Brain microvascular endothelial cell (primary cell): ENCODE measurements at regions not wholly inside any gene's neighbourhood (a gene's known extent, or its start where the extent isn't known, plus 50 kb on each side); places are given as distances from the start of the nearest gene placed in this dataset.
"Not testable (repeated sequence)": the region's sequence is repeated elsewhere in the genome, so short reads cannot be mapped to it uniquely, and the experiment has no call there.

Source experiments
- DNase-seq: peaks from one replicate; pipeline ENCODE4 v3.0.0-alpha.2; 2020
- H3K27ac ChIP-seq: fragments of 250-450 bp; sonication (Bioruptor Pico); 2 replicates; pipeline ENCODE4 v1.5.1; 2020; ENCODE audit warnings: mild to moderate bottlenecking, moderate library complexity
- H3K27me3 ChIP-seq: fragments of 250-450 bp; sonication (Bioruptor Pico); replicated peaks from 2 replicates; pipeline ENCODE4 v1.5.1; 2020; ENCODE audit warnings: mild to moderate bottlenecking
- H3K36me3 ChIP-seq: fragments of 250-450 bp; sonication (Bioruptor Pico); replicated peaks from 2 replicates; pipeline ENCODE4 v1.5.1; 2020; ENCODE audit warnings: mild to moderate bottlenecking
- H3K4me3 ChIP-seq: 2 replicates; pipeline ENCODE4 v1.5.1; 2011; ENCODE audit warnings: low read depth, mild to moderate bottlenecking, control low read depth, low read length, moderate library complexity
- CTCF ChIP-seq: IDR thresholded peaks from 2 replicates; pipeline ENCODE4 v1.5.1; 2011; ENCODE audit warnings: low read depth, mild to moderate bottlenecking, moderate library complexity, low read length, control low read depth, inconsistent platforms; ENCODE audit errors: missing control alignments
- in situ Hi-C: cut with HindIII; loops from 2 replicates; pipeline ENCODE4 v1.10.0; 2017; ENCODE audit warnings: low sequenced_read_pairs, low pct_ligation_motif_present

DNA sequence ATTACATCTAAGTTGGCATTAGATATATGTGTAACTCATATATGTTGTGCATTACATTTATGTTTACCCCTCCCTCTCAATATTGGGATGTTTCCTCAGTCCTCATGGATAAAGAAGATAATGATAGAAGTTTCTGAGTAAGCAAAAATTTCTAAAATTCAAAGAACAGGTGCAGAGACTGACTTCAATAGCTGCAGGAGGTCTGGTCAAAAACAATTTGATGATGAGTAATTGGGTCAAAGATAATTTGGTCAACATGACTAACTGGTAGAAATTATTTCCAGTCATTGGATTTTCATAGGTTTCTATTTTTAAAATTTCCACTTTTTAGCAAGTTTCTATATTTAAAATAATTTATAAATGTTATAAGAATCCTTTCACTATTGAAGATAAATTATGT is 1130.9 kb upstream of the SLC39A10 start:
- TF ChIP-seq CTCF: no peak
- in situ Hi-C loops: no loop called here
- Histone ChIP-seq H3K36me3 (no peaks in the 10 kb centered on the region), H3K27me3 (no peaks in the 10 kb centered on the region), H3K4me3 (no peak overlapping the region), H3K27ac (no peak overlapping the region)
- DNase-seq: no peak

DNA sequence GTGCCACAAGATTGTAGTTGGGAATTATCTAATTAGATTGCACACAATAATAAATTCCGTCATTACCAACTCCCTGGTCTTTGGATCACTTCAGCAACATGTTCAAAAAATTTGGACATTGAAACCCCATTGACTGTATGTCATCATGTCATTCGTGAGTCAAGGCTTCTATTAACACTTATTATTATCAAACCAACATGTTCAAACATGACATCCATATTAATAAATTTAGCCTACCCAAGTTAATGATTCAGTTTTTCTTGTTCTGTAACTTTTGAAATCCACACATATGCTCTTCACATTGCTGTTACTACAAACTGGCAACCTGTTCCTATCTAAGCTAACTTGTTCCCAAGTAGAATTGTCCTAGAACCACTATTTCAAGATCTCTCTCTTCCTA is 1142.7 kb upstream of the SLC39A10 start:
- in situ Hi-C loops: no loop called here
- no peak for DNase-seq
- no peaks in the 10 kb centered on the region for H3K36me3 ChIP-seq
- H3K27me3 ChIP-seq: no peaks in the 10 kb centered on the region
- TF ChIP-seq CTCF: no peak
- no peak overlapping the region for H3K4me3 ChIP-seq
- H3K27ac ChIP-seq: no peak overlapping the region

- H3K36me3 ChIP-seq, DNase-seq, H3K27me3 ChIP-seq, H3K4me3 ChIP-seq, in situ Hi-C loops, H3K27ac ChIP-seq: not testable (repeated sequence)
Measured at GRCh38 chr2:194511070-194511469, 1146.0 kb upstream of the SLC39A10 start.

DNA sequence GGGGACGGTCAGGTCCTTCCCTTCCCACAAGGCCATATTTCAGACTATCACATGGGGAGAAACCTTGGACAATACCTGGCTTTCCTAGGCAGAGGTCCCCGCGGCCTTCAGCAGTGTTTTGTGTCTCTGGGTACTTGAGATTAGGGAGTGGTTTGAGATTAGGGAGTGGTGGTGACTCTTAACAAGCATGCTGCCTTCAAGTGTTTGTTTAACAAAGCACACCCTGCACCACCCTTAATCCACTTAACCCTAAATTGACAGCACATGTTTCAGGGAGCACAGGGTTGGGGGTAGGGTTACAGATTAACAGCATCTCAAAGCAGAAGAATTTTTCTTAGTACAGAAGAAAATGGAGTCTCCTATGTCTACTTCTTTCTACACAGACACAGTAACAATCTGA is 1152.2 kb upstream of the SLC39A10 start:
- DNase-seq, H3K27ac ChIP-seq, H3K4me3 ChIP-seq, H3K36me3 ChIP-seq, in situ Hi-C loops, H3K27me3 ChIP-seq: not testable (repeated sequence)

DNA sequence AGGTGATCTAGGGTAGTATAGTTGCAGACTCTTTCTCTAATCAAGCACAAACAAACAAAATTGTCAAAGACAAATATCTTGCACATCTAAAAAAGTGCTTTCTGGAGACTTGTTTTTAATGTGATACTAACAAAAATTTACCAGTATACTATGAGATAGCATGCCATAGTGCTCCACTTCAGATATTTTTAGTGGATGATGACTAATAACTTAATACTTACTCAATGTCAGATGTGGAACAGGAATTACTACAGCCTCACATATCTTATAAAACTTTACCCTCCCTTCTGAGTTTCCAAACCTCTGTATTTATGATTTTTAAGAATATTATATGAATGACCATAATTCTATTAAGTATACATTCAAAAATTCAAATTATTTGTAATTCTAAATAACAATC is 1162.0 kb upstream of the SLC39A10 start:
- H3K36me3 ChIP-seq: no peaks in the 10 kb centered on the region
- no peaks in the 10 kb centered on the region for H3K27me3 ChIP-seq
- no peak overlapping the region for H3K4me3 ChIP-seq
- no peak for TF ChIP-seq CTCF
- in situ Hi-C loops: no loop called here
- H3K27ac ChIP-seq: no peak overlapping the region
- no peak for DNase-seq

GRCh38 chr2:194494401-194494800 is 1162.6 kb upstream of the SLC39A10 start:
- DNase-seq: no peak
- no peak overlapping the region for H3K27ac ChIP-seq
- H3K27me3 ChIP-seq: no peaks in the 10 kb centered on the region
- no peak for TF ChIP-seq CTCF
- no peak overlapping the region for H3K4me3 ChIP-seq
- in situ Hi-C loops: no loop called here
- no peaks in the 10 kb centered on the region for H3K36me3 ChIP-seq

- Histone ChIP-seq H3K36me3 (no peaks in the 10 kb centered on the region), H3K27ac (no peak overlapping the region), H3K4me3 (no peak overlapping the region), H3K27me3 (no peaks in the 10 kb centered on the region)
- no peak for TF ChIP-seq CTCF
- in situ Hi-C loops: no loop called here
- no peak for DNase-seq
Measured at GRCh38 chr2:194491409-194492115, 1165.5 kb upstream of the SLC39A10 start.
